OCI-M1 (cell line): ENCODE measurements at regions not wholly inside any gene's neighbourhood (a gene's known extent, or its start where the extent isn't known, plus 50 kb on each side); places are given as distances from the start of the nearest gene placed in this dataset.
A peak's percentile ranks its signal among the peaks of the same experiment; 100 is the strongest.

Source experiments
- DNase-seq: peaks from one replicate; lab custom pipeline; 2025; lab: John Stamatoyannopoulos, UW

DNA sequence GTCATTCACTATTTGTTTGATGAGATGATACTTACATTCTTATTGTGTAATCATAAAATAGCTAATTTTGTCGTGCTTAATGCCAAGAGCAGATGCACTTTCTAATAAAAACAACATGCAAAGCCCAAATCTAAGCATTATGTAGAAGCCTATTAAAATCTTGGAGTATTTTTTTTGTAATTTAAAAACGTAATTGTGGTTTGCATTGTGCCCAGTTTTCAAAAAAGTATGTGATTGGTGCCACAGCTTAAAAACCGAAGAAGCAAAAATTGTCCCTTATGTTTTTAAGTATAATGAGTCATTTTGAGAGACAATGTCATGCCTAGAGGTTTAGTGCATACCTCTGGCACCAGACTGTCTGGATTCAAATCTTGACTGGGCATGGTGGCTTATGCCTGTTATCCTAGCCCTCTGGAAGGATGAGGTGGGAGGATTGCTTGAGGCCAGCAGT lies 464.8 kb upstream of the RGS6 start:
- no peak for DNase-seq

DNA sequence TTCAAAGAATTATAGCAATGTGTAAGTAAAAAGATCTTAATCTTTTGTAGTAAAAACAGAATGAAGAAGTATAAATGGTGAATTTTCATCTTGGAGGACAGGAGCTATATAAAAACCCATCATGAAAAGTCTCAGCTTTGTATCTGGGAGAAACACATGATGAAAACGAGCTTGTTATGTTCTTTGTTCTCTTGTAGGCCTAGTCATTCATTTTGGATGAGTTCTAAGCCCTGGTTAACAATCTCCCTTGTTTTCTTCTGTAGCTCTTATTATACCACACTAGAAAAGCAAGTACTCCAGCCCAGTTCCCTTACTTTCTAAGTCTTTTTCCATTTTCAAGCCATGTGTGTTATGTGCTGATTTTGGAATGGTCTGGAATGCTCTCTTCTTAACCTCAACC lies 463.5 kb upstream of the RGS6 start:
- DNase-seq, result no peak

DNA sequence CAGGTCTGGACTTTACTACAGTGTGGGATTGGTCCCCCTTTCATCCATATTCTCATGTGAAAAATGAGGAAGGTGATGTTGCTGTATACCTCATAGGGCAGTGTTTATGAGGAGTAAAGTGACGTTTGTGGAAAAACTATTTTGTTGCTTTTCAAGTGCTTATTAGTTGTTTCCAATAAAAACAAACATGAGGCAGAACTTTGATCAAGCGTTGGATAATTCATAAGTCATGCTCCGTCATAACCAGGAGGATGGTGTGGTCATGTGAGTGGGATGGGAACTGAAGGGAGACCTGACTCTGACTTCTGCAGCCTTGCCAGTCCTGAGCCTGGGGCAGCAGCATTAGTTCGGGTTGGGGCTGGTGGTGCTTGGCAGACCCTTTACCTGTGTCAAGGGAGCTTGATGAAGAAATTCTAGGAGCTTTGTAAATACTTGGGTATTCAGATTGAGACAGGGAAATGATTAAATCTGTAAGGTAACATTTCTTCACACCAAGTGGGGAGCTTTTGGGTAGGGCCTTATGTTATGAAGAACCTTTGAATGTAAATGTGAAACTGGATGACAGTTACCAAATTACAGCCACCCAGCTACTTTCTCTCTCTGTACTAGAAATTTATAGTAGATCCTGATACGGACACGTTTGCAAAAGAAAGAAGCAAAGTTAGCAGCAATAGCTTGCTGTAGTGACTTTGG lies 462.4 kb upstream of the RGS6 start:
- no peak for DNase-seq

DNA sequence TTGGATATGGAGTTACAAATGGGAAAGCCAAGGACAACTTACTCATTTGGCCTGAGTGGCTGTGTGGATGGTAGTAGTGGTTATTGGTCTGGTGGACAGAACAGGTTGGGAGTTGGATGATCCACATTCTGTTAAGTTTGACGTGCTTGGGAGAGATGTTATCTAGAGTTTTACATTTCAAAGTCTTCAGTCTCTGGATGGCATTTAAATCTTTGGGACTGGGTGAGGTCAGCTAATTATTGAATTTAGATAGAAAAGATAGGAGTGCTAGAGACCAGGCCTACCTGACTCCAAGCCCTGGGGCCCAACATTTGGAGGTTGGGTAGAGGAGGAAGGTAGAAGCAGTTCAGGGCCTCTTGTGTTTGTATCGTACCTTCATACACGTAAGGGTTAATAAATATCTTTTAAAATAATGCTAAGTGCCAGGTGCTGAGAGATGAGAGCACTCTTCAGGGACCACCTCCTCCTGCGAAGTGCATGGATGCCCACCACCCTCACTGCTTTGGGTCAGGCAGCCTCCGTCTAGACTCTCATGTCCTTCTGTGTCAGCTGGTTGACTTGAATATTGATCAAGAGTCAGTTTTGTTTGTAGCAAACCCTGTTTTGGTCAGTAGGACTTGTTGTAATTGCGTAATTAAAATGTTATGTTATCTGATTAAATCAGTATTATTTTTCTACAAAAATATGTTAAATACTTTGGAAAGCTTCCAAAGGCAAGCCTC lies 460.4 kb upstream of the RGS6 start:
- no peak for DNase-seq

DNA sequence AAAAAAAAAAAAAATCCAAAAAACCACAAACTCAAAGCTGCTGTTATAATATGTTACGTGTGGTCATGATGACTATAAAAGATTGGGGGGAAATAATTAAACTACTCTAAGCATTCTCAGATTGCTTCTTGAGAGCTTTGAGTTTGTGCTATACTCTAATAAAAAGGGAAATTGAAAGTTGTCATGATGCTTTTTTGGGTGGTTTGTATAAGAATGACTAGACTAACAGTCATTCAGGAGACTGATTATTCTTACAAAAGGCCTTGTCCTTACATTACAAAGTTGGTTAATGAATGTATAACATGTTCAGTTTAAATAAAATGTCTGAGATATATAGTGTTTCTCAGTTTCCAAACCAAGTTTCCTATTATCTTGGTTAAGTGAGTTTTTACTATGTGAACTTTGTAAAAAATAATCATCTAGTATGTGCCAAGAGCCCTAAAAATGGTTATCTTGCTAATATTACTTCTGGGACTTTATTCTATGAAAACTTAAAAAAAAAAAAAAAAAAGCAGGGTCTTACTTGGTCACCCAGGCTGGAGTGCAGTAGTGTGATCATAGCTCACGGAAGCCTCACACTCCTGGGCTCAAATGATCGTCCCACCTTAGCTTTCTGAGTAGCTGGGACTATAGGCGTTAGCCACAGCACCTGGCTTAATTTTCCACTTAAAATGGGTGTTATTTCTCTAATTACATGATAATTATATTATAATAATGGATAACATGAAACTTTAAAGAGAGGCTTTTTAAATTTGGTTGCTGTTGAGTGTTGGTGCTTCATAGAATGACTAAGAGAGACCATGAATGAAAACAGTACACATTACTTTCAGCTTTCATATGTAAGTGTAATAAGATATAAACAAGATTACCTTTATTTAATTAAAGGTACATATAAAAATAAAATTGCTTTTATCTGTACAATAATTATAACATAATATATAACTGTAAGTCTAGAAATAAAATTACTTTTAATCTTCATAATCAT lies 459.6 kb upstream of the RGS6 start:
- DNase-seq, result no peak

DNA sequence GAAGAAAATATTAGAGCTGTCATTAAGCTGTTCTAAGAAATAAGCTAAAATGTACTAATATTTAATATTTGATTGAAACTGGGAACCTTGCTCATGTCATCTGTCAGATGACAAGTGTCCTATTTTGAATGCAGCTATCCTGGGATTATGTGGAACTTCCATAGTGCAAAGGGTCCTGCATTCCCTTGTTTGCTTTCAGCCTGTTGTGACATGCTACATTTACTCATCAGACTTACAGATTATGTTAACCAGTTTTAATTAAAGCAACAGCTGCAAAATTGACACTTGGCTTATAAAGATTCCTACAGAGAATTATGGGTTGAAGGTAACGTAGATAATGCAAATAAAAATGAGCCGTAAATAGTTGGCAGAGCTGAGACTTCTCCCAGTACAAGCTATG lies 458.4 kb upstream of the RGS6 start:
- DNase-seq, result no peak

DNA sequence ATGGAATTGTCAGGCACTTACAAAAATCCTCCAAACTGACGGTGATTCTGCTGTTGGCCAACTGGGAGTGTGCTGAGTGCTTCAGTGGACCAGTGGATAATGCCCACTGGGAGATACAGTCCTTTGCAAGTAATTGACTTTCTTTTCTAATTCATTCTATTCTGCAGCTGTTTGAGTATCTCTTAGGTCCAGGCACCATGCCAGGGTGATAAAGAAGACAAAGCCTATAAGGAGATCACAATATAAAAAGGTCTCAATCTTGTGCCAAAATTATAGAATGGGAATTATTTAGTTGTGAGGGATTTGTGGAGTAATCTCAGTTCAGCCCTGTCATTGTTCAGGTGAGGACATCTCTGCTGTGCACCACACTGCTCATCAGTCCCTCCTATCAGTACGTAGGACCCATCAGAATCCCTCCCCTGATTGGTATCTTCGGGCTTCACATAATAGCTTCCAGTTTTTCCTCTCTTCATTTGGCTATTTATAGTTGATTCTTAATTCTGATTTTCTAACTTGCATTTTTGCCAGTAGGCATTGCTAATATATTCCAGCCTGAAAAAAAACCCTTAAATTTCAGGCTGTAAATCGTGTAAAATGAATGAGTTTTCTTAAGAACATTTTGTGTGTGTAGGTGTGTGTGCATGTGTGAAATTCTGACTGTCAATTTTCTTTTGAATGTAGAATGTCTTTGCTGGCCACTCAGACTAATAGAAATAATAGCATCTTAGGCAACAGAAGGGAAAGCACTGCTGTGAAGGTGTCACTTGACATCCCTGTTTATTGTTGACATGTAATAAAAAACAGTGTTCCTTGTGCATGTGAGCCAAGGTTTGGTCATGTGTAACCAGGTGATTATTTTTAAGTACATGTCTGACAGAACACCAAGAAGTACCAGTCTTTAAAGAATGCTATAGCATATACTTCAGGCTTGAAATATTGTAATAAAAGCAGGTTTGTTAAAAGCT lies 457.6 kb upstream of the RGS6 start:
- no peak for DNase-seq

DNA sequence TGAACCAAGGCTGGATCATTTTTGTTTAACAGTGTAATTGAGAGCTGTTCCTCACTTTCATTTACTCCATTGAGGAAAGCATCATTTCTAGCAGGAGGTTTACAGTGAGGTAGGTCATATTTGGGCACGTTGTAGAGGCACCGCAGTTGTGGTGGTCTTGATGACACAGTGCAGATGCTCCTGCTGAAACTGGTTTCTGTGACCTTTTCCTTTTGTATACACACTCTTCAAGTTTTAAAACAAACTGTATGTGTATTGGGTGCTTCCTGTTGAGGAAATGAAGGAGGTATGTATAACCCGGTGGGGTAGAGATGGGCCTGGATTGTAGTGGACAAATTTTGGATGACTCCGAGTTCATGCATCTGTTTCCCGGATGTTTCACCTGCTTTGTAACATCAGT lies 456.3 kb upstream of the RGS6 start:
- DNase-seq, result no peak

DNA sequence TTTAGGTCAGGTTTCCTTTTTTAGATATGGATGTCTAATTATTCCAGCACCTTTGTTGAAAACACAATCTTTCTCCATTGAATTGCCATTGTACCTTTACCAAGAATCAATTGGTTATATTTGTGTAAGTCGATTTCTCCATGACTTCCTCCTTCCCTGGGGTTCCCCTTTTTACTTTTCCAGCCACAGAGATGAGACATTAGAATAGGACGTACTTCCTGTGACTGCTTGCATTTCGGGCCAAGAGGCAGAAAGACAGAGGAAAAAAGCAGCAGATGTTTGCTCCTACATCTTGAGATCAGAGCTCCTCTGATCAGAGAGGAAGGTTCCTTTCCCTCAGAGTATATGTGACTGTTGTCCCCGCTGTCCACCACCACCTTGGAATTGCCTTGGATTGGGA lies 453.7 kb upstream of the RGS6 start:
- DNase-seq, result peak; percentile 68

DNA sequence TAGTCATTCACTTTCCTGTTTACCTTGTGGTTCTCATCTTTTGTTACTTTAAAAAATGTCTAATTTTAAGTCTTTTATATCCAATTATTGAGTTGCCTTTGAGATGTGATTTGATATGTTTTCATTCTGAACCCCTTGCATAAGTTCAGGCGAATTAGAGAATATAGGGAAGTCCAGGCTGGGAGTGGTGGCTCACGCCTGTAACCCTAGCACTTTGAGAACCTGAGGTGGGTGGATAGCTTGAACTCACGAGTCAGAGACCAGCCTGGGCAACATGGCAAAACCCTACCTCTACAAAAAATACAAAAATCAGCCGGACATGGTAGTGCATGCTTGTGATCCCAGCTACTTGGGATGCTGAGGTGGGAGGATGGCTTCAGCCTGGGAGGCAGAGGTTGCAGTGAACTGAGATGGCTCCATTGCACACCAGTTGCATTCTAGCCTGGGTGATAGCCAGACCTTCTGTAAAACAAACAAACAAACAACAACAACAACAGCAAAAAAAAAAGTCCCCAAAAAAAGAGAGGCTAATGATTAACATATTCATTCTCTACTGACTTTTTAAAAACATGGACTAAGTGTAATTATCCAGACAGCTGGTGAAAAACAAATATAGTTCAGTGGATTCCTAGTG lies 451.1 kb upstream of the RGS6 start:
- no peak for DNase-seq

DNA sequence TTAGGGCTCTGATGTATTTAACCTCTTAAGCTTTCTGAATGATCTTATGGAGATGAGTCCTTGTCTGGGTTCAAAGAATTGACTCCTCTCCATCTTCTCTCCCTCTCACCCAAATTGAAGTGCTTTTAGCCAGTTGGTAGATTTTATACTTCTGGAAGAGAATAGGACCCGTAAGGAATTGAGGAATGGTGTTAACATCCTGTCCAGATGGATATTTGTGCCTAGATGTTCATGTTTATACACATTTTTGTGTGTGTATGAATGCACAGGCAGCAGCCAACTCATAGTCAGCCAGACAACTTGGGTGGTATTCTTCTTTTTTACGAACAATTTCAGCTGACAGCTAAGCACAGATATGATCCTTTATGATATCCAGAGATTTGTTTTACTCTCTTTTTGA lies 449.6 kb upstream of the RGS6 start:
- DNase-seq, result no peak

DNA sequence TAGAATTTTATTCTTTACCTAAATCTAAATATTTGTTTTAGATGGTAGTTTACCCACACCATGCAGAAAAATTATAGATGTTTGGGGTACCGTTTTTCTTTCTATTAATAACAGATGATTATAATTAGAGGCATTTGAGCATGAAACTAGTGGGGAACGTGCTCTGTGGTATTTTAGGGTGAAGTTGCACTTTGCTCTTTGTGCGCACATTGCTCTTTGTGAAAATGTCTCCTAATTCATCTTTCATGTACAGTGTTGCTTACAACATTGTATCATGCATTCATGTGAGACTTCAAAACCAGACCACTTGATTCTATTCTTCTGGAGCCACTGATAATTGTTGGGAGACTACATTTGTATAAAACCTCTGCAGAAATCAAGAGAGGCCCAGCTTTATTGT lies 449.1 kb upstream of the RGS6 start:
- DNase-seq, result no peak

DNA sequence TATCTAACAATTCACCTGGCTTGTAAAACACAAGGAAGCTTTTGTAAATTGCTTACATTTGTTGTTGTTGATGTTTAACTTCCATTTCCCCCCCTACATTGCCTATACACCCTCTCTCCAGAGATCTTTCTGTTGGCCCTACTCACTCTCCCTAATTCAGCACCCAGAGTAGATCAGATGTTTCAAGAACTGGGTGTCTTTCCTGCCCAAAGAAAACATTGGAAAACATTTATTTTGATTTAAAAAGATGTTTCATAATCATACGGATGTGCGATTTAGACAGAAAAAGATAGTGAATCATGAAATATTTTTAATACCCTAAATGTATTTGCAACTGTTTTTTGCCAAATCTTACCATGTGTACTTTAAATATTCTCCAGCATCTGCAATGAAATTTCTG lies 446.4 kb upstream of the RGS6 start:
- no peak for DNase-seq

DNA sequence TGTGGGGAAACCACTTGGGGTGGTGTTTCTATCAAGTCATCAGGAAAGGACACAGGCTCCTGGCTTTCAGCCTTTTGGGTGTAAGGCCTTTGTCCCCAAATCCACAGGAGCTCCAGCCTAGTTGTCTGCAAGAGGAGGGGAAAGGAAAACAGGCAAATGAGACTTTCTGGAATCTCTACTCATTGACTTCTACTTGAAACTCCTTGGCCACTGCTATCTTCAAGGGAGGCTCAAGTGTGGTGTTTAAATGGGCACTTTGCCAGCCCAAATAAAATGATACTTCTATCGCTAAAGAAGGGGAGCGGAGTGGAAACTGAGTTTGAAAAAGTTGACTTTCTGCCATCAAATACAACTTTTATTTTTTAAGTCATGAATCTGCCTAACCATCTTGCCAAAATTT lies 445.9 kb upstream of the RGS6 start:
- DNase-seq, result no peak

DNA sequence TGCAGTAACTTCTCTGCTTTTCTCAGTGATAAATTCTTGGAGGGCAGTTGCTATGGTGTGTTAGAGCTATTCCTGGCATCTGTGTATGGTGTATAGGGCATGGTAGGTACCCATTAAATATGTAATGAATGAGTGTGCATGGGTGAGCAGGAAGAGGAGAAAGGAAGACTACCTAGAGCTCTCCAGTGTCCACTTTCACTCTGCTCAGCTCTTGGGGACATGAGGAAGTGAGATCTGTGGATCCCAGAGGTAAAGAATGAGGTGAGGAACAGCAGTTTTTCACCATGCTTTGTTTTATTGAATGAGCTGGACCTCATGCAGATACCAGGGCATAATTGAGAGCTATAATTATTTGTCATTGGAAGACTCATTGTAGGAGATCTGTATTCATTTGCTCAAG lies 444.8 kb upstream of the RGS6 start:
- DNase-seq, result no peak

DNA sequence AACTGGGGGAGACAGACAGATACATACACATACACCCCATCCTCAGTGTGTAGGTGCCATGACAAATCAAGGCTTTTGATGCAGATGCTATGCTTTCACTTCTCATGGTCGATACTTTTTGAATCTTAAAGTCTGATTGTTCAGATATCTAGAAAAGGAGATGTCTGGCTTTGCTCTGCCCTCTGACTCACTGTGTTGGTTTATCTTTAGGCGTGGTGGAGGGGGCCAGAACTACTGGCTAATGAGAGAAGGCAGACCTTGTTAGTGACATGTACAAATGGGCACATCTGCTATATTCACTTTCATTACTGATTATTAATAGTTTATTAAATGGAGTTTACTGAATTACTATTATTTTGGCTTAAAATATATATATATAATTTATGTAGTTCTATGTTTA lies 444.3 kb upstream of the RGS6 start:
- DNase-seq, result peak; percentile 2

DNA sequence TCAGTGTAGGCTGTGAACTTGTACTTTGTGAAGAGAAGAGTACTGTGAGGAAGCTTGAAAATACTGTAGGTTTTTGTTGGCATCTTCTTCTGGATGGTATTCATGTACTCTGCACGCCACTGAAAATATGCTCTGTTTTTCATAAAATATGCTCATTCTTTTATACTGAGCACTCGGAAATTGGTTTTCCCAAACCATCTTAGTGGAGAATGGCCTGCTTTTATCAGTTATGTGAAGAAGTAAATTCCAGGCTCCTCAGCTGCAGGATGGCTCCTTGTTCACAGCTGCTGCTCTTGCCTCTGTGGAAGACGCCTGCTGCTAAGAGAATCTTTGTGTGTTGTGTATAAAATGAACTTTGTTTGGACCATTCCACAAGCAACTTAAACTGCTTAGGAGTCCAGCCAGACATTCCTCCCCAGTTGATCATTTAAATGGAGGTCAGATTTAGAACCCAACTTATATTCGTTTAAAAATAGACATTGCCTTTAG lies 443.5 kb upstream of the RGS6 start:
- no peak for DNase-seq

DNA sequence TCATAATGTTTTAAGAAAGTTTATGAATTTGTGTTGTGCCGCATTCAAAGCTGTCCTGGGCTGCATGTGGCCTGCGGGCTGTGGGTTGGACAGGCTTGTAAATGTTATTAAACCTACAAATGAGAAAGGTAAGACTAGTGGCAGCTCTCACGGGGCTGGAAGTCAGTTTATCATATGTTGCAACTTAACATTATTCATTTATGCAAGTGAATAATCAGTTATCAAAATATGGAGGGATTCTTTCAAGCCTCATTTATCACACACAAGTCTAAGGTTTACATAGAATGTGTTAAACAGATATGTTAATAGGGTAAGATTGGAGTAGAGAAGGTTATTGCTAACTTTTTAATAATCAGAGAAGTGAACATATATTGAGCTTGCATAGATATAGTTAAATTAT lies 442.5 kb upstream of the RGS6 start:
- no peak for DNase-seq

DNA sequence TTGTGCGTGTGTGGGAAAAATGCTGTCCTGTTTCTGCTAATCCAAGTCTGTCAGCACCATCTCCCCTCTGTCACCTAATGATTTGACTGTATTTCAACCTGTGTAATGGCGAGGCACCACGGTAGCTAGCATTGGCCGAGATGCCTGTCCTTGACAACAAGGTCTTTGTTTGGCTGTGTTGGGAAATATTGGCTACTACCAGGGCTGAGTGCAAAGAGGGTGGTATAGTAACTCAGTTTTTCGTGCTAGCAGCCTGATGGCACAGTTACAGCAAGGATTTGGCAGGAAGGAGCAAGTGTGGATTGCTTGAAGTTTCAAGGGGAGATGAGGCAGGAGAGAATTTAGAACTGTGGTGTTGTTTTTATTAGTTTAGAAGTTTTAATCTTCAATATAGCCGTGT lies 440.3 kb upstream of the RGS6 start:
- DNase-seq, result no peak

DNA sequence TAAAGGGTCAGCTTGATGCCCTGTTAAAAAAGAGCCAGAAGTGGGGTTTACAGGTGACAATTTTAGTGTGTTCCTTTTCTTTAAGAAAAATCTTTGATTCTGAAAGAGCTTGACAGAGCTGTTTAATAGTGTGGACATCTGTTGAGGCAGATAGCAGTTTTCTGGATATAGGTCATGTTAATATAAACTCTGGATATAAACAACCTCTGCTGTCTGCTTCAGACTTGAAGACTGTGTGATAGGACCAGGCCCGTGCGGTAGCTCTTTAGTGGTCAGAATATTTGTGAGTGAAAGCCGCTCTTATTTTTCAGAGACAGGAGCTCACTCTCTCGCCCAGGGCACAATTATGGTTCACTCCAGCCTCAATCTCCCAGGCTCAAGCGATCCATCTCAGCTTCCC lies 439.9 kb upstream of the RGS6 start:
- DNase-seq, result no peak

DNA sequence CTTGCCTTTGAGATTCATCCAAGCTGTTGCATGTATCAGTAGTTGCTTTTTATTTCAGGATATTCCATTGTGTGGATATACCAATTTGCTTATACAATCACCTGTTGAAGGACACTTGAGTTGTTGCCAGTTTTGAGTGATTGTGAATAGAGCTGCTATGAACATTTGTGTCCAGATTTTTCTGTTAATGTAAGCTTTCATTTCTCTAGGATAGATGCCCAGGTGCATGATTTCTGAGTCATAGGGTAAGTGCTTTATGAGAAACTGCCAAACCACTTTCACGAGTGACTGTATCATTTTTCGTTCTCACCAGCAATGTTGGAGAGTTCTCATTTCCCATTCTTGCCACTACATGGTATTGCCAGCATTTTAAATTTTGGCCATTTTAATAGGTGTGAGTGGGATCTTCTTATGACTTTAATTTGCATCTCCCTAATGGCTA lies 434.6 kb upstream of the RGS6 start:
- no peak for DNase-seq
